Stimulated activated CD4-positive, alpha-beta T cell treated with anti-CD3 and anti-CD28 coated beads, TNF-alpha, amount 100 ng/mL, for 24 hours (primary cell): ENCODE measurements at regions not wholly inside any gene's neighbourhood (a gene's known extent, or its start where the extent isn't known, plus 50 kb on each side); places are given as distances from the start of the nearest gene placed in this dataset.
"Not testable (repeated sequence)": the region's sequence is repeated elsewhere in the genome, so short reads cannot be mapped to it uniquely, and the experiment has no call there.

Source experiments
- DNase-seq, 3 experiments: peaks; one replicate each; pipeline ENCODE4 v3.0.0-alpha.2; 2020; ENCODE audit warnings: low read depth in 3 of 3

- DNase-seq: no peak
These were observed 234.2 kb upstream of the MAF start for GRCh38 chr16:79834720-79835119.

- DNase-seq: not testable (repeated sequence)
These were observed 233.5 kb upstream of the MAF start for GRCh38 chr16:79834003-79834402.

DNA sequence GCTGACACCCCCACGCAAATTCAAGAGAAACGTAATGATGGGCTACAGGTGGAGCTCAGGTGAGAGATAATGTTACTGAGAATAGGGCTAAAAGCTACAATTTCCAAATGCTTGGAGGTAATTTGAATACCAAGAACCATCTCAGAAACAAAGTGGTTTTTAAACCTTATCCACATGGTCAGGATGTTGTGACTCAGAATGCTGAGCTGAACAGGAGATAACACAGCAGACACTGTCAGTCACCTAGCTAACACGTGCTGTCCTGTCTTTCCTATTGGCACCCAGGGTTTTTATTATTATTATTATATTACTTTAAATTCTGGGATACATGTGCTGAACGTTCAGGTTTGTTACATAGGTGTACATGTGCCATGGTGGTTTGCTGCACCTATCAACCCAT lies 233.0 kb upstream of the MAF start:
- DNase-seq: no peak

DNA sequence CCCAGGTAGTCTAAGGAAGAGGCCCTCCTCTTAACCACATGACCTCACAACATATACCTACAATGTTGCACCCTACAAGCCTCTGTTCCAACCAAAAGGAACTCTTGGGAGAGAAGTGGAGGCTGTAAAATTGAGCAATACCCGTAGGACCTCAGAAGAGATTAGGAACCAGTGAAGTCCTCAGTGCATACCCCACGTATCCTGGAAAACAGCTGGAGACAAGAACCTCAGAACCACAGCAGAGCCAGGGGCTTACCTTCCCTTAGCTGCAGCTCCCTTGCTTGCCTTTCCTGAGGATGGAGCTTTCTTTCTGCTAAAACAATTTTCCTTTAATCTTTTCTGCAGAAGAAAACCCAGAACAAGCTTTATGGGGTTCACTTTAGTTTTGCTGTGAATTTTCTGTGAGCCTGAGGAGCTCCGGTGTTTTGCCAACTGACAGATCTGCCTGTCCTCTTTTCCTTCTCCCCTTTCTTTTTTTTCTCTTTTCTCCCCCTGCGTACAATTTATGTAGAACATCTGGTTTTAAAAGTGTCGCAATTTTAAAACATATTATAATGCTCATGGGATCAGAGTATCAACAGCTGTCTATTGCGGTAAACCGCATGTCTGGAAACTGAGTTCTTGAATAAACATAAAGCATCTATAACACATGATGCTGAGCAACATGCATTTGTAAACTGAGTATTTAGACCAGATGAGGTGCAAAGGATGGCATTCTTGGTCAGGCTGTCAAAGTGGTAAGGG lies 226.4 kb upstream of the MAF start:
- no peak for DNase-seq

GRCh38 chr16:79825002-79825401 lies 224.5 kb upstream of the MAF start:
- DNase-seq: no peak

DNA sequence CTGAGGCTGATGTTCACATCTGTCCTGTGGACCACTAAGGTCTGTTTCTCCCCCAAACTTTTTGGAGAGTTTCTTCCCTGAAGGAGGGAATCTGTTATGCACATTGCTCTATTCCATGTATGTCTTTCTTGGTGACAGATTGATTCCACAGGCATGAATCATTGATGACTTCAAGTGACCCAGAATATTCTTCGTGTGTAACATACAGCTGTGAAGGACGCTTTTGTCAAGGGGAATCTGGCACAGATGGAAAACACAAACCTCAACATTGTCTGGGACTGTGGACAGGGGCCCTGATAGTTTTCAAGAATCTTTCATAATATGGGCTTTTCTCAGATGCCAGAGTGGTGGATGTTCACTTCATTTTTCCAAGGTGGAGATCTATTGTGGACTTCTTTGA lies 223.1 kb upstream of the MAF start:
- no peak for DNase-seq

- DNase-seq: no peak
These were observed 221.4 kb upstream of the MAF start for GRCh38 chr16:79821911-79822310.

GRCh38 chr16:79816081-79816497 lies 215.6 kb upstream of the MAF start:
- DNase-seq: no peak

DNA sequence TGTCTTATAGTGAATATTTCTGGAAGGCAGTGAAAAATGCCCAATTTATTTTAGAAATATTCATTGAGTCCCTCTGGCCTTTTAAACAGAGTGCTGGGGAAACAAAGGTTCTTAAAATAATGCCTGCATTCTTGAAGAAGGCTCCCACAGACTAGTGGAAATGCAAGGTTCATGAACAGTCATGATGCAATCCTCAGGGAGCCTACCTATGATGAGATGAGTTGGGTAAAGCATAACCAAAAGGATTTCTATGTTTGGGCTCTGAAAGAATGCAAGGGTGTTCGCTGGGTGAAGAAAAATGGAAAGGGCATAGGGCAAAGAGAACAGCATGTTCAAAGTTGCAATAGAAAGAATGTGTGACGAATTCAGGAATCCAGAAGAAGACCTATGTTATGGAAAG lies 214.5 kb upstream of the MAF start:
- DNase-seq: no peak

GRCh38 chr16:79814124-79814523 lies 213.6 kb upstream of the MAF start:
- DNase-seq: no peak

GRCh38 chr16:79811541-79811940 lies 211.0 kb upstream of the MAF start:
- DNase-seq: no peak

GRCh38 chr16:79810449-79811189 lies 210.1 kb upstream of the MAF start:
- no peak for DNase-seq

GRCh38 chr16:79809376-79809775 lies 208.8 kb upstream of the MAF start:
- DNase-seq: no peak

GRCh38 chr16:79808731-79809130 lies 208.2 kb upstream of the MAF start:
- no peak for DNase-seq

DNA sequence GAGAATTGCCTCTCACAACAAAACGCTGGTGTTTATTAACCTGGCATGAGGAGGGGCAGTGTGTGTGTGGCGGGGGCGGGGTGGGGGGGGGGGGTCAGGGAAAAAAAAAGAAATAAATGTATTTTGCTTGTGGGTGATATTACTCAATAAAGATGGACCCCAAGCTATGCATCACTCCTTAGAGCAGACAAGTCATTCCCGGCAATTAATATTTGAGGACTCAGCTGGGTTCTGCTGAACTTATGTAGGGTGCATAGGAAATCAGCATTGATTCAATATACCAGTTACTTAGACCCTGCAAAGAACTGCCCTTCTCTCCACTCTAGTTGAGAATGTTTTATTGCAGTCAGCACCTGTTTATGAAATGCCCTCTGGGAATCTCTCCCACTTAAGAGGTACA lies 206.2 kb upstream of the MAF start:
- DNase-seq: no peak

DNA sequence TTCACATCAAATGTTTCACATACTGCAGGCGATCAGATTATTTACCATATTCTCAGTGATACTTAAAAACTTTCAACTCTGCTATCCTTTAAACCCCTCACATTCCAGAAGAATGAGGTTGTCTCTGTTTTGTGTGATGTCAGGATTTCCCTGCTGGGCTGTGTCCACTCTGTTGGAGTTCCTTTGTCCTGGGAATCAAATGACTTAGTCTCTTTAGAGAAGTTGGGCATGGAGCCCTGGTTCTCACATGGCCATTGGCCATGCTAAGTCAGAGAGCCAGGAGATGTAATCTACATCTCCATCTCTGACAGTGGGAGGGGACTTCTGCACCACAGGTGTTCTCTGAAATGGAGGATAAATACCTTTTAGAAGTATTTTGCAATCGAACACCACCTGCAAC lies 205.1 kb upstream of the MAF start:
- DNase-seq: no peak

- no peak for DNase-seq
These were observed 201.1 kb upstream of the MAF start for GRCh38 chr16:79801646-79802045.

DNA sequence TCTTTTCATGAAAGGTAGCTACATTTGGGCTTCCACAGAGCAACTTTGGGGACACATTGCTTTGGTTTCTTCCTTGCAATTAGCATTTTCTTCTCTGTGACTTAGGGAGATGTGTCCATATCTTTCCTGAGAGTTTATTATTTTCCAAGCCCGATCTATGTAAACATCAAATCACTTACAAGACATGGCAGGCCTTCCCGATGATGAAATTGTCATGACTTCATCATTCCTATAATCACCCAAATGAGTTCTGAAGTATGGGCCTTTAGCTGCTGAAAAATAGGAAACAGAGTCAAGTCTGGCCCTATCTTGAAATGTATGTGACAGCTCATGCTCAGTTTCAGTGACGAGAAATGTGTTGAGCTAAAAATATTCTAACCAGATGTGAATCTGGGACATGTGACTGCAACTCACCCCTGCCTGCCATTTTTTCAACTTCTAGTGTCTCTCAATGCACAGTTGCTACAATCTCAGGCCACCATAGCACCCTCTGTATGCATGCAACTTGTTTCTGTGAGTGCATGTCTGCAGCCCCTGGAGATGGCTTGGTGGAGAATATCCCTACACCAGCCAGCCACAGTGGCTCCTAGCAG lies 199.6 kb upstream of the MAF start:
- no peak for DNase-seq

GRCh38 chr16:79798416-79799053 lies 198.0 kb upstream of the MAF start:
- no peak for DNase-seq

- DNase-seq: no peak
These were observed 196.9 kb upstream of the MAF start for GRCh38 chr16:79797486-79797885.

- DNase-seq: no peak
These were observed 195.0 kb upstream of the MAF start for GRCh38 chr16:79795556-79795955.

DNA sequence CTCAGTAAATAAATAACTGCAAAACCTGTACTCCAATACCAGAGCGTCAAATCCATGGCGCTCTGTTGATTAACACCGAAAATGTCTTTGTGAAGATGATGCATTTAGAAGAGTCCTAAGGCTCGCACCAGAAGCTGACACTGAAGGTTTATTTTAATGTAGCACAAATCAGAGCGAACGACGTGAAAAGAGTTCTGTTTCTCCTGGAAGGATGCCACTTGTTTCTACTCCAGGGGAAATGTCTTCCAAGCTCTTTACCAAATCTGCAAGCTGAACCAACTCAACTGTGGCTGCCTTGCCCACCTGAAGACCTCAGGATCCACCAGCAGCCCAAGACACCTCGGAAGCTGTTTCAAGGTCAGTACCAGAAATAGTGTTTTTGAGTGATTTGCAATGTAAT lies 194.4 kb upstream of the MAF start:
- DNase-seq: no peak
